ENCODE measurements at regions not wholly inside any gene's neighbourhood (a gene's known extent, or its start where the extent isn't known, plus 50 kb on each side); places are given as distances from the start of the nearest gene placed in this dataset.

DNA sequence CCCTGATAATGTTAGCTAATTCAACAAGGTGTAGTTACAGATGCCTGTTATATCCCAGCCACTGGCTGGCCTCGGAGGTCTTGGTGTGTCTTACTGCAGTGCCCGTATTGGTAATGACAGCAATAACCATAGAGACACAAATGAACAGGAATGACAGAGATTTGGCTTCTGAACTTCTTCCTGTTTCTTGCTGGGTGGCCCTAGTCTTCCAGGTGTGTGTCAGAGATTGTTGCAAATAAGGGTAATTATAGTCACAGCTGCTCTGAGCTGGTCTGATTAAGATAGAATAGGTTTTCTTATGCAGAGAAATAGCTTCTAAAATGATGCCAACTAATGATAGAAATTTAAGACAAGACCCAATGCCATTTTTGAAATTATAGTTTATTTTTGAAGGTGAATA lies 64.1 kb upstream of the MAD2L1 start:
- no peak for TF ChIP-seq CTCF (IDR thresholded peaks at IDR 0.05; ENCODE audit: insufficient read depth, low read length, poor library complexity, severe bottlenecking)
- no peak for DNase-seq (ENCODE audit: low read depth)
- Histone ChIP-seq H3K27me3 (ENCODE audit: control insufficient read depth, insufficient read depth, low read length) (no peaks in the 10 kb centered on the region), H3K4me3 (ENCODE audit: low read depth, low read length) (no peak overlapping the region), H3K36me3 (ENCODE audit: control insufficient read depth, insufficient read depth, low read length) (no peaks in the 10 kb centered on the region)

All from kidney epithelial cell (primary cell).